ENCODE measurements at regions not wholly inside any gene's neighbourhood (a gene's known extent, or its start where the extent isn't known, plus 50 kb on each side); places are given as distances from the start of the nearest gene placed in this dataset.

DNA sequence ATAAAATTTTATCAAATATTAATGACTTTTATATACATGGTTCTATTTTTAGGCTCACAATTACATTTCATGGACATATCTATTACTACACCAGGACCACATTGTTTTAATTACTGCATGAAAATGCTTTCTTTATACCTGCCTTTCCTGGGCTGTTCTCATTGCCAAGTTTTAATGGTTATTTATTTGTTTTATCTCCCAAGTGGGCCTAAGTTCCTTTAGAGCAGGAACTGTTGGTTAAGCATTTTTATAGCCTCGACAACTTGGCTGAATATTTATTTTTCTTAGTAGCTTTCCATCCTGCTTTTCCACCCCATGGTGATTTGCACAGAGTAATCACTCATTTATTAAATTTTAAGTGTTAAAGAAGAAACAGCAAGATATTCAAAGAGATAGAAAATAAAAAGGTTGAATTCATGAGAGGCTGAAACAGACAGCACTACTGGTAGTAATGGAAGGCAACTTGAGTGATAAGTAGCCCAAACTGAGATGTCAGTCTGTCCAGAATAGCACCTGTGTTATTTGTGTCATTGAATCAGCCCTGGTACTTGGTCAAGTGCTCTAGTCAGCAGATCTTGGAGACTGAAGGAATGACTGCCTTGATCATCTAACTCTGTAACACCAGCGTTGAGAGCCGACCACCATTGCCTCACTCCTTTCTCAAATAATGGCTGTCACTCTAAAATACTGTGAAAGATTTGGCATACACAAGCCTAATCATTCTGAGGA is 119.1 kb upstream of the EGLN3 start:
- no peak for DNase-seq (ENCODE audit: extremely low read depth, low read depth)
- no peak overlapping the region for H3K4me3 ChIP-seq (replicated peaks; ENCODE audit: low read depth, low read length)
- TF ChIP-seq, protein P1, sequence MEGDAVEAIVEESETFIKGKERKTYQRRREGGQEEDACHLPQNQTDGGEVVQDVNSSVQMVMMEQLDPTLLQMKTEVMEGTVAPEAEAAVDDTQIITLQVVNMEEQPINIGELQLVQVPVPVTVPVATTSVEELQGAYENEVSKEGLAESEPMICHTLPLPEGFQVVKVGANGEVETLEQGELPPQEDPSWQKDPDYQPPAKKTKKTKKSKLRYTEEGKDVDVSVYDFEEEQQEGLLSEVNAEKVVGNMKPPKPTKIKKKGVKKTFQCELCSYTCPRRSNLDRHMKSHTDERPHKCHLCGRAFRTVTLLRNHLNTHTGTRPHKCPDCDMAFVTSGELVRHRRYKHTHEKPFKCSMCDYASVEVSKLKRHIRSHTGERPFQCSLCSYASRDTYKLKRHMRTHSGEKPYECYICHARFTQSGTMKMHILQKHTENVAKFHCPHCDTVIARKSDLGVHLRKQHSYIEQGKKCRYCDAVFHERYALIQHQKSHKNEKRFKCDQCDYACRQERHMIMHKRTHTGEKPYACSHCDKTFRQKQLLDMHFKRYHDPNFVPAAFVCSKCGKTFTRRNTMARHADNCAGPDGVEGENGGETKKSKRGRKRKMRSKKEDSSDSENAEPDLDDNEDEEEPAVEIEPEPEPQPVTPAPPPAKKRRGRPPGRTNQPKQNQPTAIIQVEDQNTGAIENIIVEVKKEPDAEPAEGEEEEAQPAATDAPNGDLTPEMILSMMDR (IDR thresholded peaks at IDR 0.05; ENCODE audit: low read depth, low read length, missing control alignments), result no peak

DNA sequence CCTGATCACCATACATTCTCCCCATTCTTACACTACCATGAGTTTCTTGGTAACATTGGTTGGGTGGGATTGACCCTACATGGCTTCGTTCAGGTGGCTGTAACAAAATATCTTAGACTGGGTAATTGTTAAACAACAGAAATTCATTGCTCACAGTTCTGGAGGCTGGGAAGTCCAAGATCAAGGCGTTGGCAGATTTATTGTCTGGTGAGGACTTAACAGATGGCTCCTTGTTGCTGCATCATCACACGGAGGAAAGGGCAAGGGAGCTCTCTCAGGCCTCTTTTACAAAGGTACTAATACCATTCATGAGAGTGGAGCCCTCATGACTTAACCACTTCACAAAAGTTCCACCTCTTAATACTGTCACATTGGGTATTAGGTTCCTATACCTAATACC is 116.7 kb upstream of the EGLN3 start:
- H3K4me3 ChIP-seq (replicated peaks; ENCODE audit: low read depth, low read length), result no peak overlapping the region
- TF ChIP-seq, protein P1 (IDR thresholded peaks at IDR 0.05; ENCODE audit: low read depth, low read length, missing control alignments), result no peak
- no peak for DNase-seq (ENCODE audit: extremely low read depth, low read depth)

DNA sequence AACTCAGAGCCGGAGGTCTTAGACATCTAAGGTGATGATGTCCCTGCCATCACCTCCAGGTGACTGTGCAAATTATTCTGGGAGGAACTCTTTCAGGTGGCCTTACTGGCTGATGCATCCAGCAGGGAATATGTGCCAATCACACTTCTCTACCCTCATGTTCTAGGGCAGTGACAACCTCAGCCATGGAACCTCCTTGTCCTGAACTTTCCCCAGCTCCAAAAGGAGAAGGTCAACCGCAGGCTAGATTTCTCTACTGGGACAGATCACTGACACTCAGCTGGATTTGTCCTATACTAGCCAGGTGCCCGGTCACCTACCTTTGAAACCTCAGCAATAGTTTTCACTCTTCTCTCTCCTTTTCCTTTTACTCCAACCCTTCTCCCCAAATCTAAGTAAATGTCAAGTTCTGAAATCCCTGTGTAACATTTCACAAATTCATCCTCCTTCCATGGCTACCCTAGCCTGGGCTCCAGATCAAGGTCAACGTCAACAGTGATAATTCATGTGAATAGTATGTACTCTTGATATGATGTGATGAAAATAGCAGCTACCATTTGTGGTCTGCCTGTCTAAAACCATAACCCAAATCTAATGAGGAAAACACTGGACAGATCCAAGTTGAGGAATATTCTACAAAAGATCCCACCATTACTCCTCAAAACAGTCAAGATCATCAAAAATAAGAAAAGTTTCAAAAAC is 115.0 kb upstream of the EGLN3 start:
- no peak overlapping the region for H3K4me3 ChIP-seq (replicated peaks; ENCODE audit: low read depth, low read length)
- TF ChIP-seq, protein P1 (IDR thresholded peaks at IDR 0.05; ENCODE audit: low read depth, low read length, missing control alignments), result no peak
- DNase-seq (ENCODE audit: extremely low read depth, low read depth), result no peak

DNA sequence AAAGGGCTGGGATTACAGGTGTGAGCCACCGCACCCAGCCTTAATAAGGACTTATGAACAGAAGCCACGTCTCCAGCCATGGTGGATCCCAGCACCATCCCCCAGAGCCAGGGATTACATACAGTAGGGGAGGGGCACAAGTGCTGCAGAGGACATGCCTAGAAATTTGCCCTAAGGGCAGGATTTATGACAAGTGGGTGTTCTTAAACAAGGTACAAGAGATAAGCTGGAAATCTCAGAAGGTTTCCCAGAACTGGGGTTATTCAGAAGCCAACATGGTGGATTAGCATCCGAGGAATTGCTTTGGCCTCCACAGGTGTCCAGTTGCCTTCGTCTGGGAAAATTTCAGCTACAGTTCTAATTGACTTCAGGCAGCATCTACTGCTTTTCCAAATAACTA is 114.4 kb upstream of the EGLN3 start:
- TF ChIP-seq, protein P1 (IDR thresholded peaks at IDR 0.05; ENCODE audit: low read depth, low read length, missing control alignments), result no peak
- no peak for DNase-seq (ENCODE audit: extremely low read depth, low read depth)
- H3K4me3 ChIP-seq (replicated peaks; ENCODE audit: low read depth, low read length), result no peak overlapping the region

DNA sequence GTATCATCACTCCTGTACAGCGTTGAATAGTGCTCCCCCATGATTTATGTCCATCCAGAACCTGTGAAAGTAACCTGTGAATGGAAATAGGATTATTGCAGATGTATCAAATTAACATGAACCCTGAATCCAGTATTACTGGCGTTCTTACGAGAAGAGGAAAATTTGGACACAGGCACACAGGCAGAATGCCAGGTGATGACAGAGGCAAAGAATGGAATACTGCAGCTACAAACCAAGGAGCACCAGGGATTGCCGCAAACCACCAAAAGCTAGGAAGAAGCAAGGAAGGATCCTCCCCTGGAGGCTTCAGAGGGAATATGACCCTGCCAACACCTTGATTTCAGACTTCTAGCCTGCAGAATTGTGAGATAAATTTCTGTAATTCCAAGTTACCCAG is 113.5 kb upstream of the EGLN3 start:
- DNase-seq (ENCODE audit: extremely low read depth, low read depth), result no peak
- TF ChIP-seq, protein P1 (IDR thresholded peaks at IDR 0.05; ENCODE audit: low read depth, low read length, missing control alignments), result no peak
- H3K4me3 ChIP-seq (replicated peaks; ENCODE audit: low read depth, low read length), result no peak overlapping the region

DNA sequence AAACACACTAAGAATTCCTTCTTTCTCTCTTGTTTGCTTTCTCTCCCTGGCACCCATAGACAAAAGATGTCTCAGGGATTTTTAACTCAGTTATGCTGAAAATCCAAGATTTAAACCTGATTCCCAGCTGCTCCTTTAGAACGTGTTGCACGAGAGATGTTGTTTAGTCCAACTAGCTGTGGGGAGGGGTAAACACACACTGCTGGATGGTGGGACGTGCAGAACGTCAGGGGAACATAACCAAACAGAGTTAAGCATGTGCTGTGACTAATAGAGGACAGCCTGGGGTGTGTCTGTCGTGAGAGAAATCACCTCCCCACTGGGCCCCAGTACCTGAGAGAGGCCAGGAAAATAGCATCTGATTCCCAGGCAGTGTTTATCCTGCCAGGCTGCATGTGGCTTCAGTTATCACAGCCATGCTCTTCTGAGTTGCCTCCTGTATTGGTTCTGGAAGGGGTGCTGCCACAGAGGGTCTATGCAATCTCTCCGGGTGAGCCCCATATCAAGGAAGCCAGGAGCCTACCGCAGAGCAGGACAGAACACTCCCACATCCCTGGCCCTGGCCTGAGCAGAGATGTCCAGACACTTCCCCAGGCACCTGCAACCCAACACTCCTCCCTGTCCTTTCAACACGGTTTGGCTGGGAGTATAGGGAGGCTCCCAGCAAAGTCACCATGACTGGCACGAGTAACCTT is 112.7 kb upstream of the EGLN3 start:
- TF ChIP-seq, protein P1 (IDR thresholded peaks at IDR 0.05; ENCODE audit: low read depth, low read length, missing control alignments), result no peak
- DNase-seq (ENCODE audit: extremely low read depth, low read depth), result no peak
- H3K4me3 ChIP-seq (replicated peaks; ENCODE audit: low read depth, low read length), result no peak overlapping the region
